PC-9 (cell line): ENCODE measurements at regions not wholly inside any gene's neighbourhood (a gene's known extent, or its start where the extent isn't known, plus 50 kb on each side); places are given as distances from the start of the nearest gene placed in this dataset.

Experiments
- BruUV-seq: library from RNA; stranded (reverse); fragments of 400-500 nt; replicated peaks from 2 replicates; lab custom pipeline; 2021; lab: Mats Ljungman, UMichigan
- CTCF ChIA-PET: fragments of 300-600 bp; sonication (Branson Sonifier 250); formaldehyde crosslinking; loops from one replicate; lab custom pipeline; 2022; ENCODE audit warnings: antibody characterized with exemption; lab: Charles Lee
- POLR2A ChIA-PET: fragments of 300-600 bp; sonication (Branson Sonifier 250); formaldehyde crosslinking; loops from one replicate; lab custom pipeline; 2022; ENCODE audit warnings: antibody characterized with exemption; ENCODE audit not compliant: unreplicated experiment; lab: Charles Lee
- DNase-seq, 2 experiments: peaks; one replicate each; pipeline versions ENCODE4 v3.0.0 to v3.0.0-alpha.2; 2015 to 2022; ENCODE audit warnings: mixed read lengths in 1 of 2
- H2AFZ ChIP-seq: fragments of 200-600 bp; sonication (generic); 2 replicates; pipeline ENCODE4 v1.8.1; 2017; ENCODE audit warnings: antibody characterized with exemption
- H3F3A ChIP-seq: fragments of 200-600 bp; sonication (generic); 2 replicates; pipeline ENCODE4 v1.8.1; 2017; ENCODE audit warnings: antibody characterized with exemption, mild to moderate bottlenecking, low read depth; ENCODE audit not compliant: insufficient read depth
- H3K27ac ChIP-seq: fragments of 200-600 bp; sonication (generic); 2 replicates; pipeline ENCODE4 v1.6.1; 2016; ENCODE audit warnings: mixed run types
- H3K27me3 ChIP-seq: fragments of 200-600 bp; sonication (generic); 2 replicates; pipeline ENCODE4 v1.6.1; 2016; ENCODE audit warnings: low read depth, mixed run types; ENCODE audit not compliant: insufficient read depth
- H3K36me3 ChIP-seq: fragments of 200-600 bp; sonication (generic); 2 replicates; pipeline ENCODE4 v1.6.1; 2016; ENCODE audit warnings: low read depth, mixed run types
- H3K4me1 ChIP-seq: fragments of 200-600 bp; sonication (generic); replicated peaks from 2 replicates; pipeline ENCODE4 v1.6.1; 2016; ENCODE audit warnings: mixed run types; ENCODE audit not compliant: insufficient read depth
- H3K4me2 ChIP-seq: fragments of 200-600 bp; sonication (generic); 2 replicates; pipeline ENCODE4 v1.6.1; 2017; ENCODE audit warnings: mixed run types
- H3K4me3 ChIP-seq: fragments of 200-600 bp; sonication (generic); 2 replicates; pipeline ENCODE4 v1.6.1; 2016; ENCODE audit warnings: mixed run types
- H3K79me2 ChIP-seq: fragments of 200-600 bp; sonication (generic); 2 replicates; pipeline ENCODE4 v1.6.1; 2017; ENCODE audit warnings: low read depth, mixed run types
- H3K9me2 ChIP-seq: fragments of 200-600 bp; sonication (generic); 2 replicates; pipeline ENCODE4 v1.8.1; 2017; ENCODE audit warnings: mild to moderate bottlenecking; ENCODE audit not compliant: insufficient read depth
- H3K9me3 ChIP-seq: fragments of 200-600 bp; sonication (generic); 2 replicates; pipeline ENCODE4 v1.8.1; 2016; ENCODE audit warnings: low read depth; ENCODE audit not compliant: insufficient read depth
- H4K20me1 ChIP-seq: fragments of 200-600 bp; sonication (generic); 2 replicates; pipeline ENCODE4 v1.8.1; 2017; ENCODE audit not compliant: insufficient read depth
- EZH2 ChIP-seq: fragments of 200-600 bp; sonication (generic); IDR thresholded peaks from 2 replicates; pipeline ENCODE4 v1.8.0; 2017; ENCODE audit warnings: antibody characterized with exemption, low read depth
- intact Hi-C: fragments of 100-400 bp; cut with micrococcal nuclease; formaldehyde crosslinking; loops from one replicate; pipeline ENCODE4 v1.10.0; 2022; ENCODE audit not compliant: unreplicated experiment
- TF ChIP-seq, protein P1 (sequence below): fragments of 200-600 bp; sonication (generic); conservative IDR thresholded peaks from 2 replicates; pipeline ENCODE4 v1.6.1; 2017; ENCODE audit warnings: mixed run types, antibody characterized with exemption, mild to moderate bottlenecking, moderate library complexity

DNA sequence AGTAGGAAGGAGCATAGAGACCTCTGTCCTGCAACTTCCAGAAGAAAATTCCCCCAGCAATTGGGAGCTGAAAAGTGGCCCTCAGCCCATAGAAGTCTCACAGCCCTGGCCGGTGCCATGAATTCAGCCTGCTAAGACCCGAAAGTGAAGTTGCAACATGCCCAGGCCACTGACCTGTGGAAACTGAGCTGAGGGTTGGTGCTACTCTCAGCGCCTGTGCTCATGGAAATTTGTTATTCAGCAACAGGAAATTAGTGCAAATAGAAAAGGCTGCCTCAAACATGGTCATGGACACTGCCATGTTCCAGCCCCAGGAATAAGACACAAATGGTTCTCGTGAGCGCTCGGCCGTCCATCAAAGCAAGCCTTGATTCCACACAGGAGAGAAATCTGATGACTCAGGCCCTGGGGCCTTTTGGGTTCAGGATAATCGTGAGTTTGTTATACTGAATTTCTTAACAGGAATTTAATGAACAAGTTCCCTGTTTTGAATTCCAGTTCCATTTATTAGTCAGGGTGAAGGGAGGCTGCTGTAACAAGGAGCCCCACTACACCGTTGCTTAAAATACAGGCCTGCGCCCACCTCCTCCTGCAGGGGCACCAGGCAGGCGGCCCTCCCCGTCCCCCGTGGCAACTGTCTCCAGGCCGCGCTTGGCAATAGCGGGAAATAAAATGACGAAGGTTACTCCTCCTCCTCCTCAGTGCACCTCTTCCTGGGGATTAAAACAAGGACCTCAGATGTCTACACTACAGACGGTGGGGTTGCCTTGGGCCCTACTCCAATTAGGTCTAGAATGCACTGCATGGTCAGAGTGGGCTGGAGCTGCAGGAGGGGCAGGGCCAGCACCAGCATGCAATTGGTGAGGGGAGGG is 152.9 kb downstream of the ERMARD start:
- no peaks in the 10 kb centered on the region for H3K9me3 ChIP-seq
- H3K27ac ChIP-seq: no peak overlapping the region
- no peaks in the 10 kb centered on the region for H3K36me3 ChIP-seq
- intact Hi-C loops: no loop called here
- TF ChIP-seq, protein P1, sequence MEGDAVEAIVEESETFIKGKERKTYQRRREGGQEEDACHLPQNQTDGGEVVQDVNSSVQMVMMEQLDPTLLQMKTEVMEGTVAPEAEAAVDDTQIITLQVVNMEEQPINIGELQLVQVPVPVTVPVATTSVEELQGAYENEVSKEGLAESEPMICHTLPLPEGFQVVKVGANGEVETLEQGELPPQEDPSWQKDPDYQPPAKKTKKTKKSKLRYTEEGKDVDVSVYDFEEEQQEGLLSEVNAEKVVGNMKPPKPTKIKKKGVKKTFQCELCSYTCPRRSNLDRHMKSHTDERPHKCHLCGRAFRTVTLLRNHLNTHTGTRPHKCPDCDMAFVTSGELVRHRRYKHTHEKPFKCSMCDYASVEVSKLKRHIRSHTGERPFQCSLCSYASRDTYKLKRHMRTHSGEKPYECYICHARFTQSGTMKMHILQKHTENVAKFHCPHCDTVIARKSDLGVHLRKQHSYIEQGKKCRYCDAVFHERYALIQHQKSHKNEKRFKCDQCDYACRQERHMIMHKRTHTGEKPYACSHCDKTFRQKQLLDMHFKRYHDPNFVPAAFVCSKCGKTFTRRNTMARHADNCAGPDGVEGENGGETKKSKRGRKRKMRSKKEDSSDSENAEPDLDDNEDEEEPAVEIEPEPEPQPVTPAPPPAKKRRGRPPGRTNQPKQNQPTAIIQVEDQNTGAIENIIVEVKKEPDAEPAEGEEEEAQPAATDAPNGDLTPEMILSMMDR: no peak
- no peak for TF ChIP-seq EZH2
- no peaks in the 10 kb centered on the region for H3K4me1 ChIP-seq
- H4K20me1 ChIP-seq: no peaks in the 10 kb centered on the region
- H3K4me2 ChIP-seq: no peak overlapping the region
- no peaks in the 10 kb centered on the region for H3K9me2 ChIP-seq
- no peaks in the 10 kb centered on the region for H3K79me2 ChIP-seq
- DNase-seq: no peak
- CTCF ChIA-PET: no interaction called here
- BruUV-seq: no TSS peak
- H3K4me3 ChIP-seq: no peak overlapping the region
- H3F3A ChIP-seq: no peaks in the 10 kb centered on the region
- no peak overlapping the region for H2AFZ ChIP-seq
- POLR2A ChIA-PET: no interaction called here
- peaks cover 72% of the 10 kb centered on the region for H3K27me3 ChIP-seq

DNA sequence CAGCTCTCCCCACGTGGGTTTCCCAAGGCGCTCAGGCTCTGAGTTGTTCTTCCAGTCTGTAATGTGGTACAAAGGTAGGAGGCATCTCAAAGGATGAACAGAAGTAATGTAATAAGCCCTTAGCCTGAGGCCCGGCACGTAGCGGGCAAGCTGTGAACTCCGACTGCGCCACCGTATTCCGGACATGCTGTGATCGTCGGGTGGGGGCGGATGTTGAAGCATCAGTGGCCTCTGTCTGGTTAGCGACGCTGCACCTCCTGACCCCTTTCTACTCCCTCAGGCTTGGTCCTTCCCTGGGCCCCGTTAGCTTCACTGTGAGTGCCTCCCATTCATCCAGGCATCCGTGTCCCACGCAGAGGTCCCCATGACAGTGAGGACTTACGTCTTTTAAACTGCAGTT is 151.7 kb downstream of the ERMARD start:
- ChIA-PET POLR2A (no interaction called here), CTCF (no interaction called here)
- no peaks in the 10 kb centered on the region for H4K20me1 ChIP-seq
- H3F3A ChIP-seq: no peaks in the 10 kb centered on the region
- H3K9me2 ChIP-seq: no peaks in the 10 kb centered on the region
- no peaks in the 10 kb centered on the region for H3K79me2 ChIP-seq
- BruUV-seq: no TSS peak
- no peak overlapping the region for H3K27ac ChIP-seq
- H3K36me3 ChIP-seq: no peaks in the 10 kb centered on the region
- H3K27me3 ChIP-seq: peaks cover 72% of the 10 kb centered on the region
- DNase-seq: no peak
- H2AFZ ChIP-seq: no peak overlapping the region
- no peaks in the 10 kb centered on the region for H3K9me3 ChIP-seq
- no peak for TF ChIP-seq EZH2
- TF ChIP-seq, protein P1: no peak
- intact Hi-C loops: no loop called here
- no peak overlapping the region for H3K4me2 ChIP-seq
- H3K4me1 ChIP-seq: no peaks in the 10 kb centered on the region
- no peak overlapping the region for H3K4me3 ChIP-seq

DNA sequence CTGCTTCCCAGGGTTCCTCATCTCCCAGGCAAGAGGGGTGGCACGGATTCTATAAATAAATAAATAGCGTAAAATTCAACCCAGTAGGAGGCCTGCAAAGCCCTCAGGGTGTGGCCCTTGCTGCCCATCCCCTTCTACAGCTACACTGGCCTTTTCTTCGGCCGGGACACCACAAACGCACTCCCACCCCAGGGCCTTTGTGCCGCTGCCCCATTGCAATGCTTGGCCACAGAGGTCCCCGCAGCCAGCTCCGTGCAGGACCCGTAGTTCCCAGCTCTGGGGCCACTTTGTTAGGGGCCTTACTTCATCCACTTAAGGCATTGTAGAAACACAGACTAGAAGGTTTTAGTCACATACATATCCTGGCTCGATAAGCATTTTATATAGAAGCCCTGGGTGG is 151.2 kb downstream of the ERMARD start:
- no peaks in the 10 kb centered on the region for H3K4me1 ChIP-seq
- POLR2A ChIA-PET: no interaction called here
- no peaks in the 10 kb centered on the region for H3F3A ChIP-seq
- CTCF ChIA-PET: no interaction called here
- no peaks in the 10 kb centered on the region for H3K9me3 ChIP-seq
- TF ChIP-seq, protein P1: no peak
- no peak for TF ChIP-seq EZH2
- H3K27me3 ChIP-seq: peaks cover 72% of the 10 kb centered on the region
- no peak overlapping the region for H3K4me2 ChIP-seq
- no peak for DNase-seq
- BruUV-seq: no TSS peak
- H3K4me3 ChIP-seq: no peak overlapping the region
- no peak overlapping the region for H2AFZ ChIP-seq
- no peaks in the 10 kb centered on the region for H3K79me2 ChIP-seq
- no peaks in the 10 kb centered on the region for H3K9me2 ChIP-seq
- no peak overlapping the region for H3K27ac ChIP-seq
- H4K20me1 ChIP-seq: no peaks in the 10 kb centered on the region
- H3K36me3 ChIP-seq: no peaks in the 10 kb centered on the region
- intact Hi-C loops: no loop called here
